H9 (cell line): ENCODE measurements at regions not wholly inside any gene's neighbourhood (a gene's known extent, or its start where the extent isn't known, plus 50 kb on each side); places are given as distances from the start of the nearest gene placed in this dataset.

ENCODE experiments used
- DNase-seq: peaks from one replicate; pipeline ENCODE4 v3.0.0-alpha.2; 2017
- H2AFZ ChIP-seq: one replicate; pipeline ENCODE4 v1.6.1; 2013; ENCODE audit warnings: mild to moderate bottlenecking, low read length, control low read depth, moderate library complexity
- H2AK5ac ChIP-seq: 2 replicates; pipeline ENCODE4 v1.6.1; 2013; ENCODE audit warnings: low read length, control low read depth, mixed read lengths; ENCODE audit not compliant: insufficient read length
- H2BK120ac ChIP-seq: one replicate; pipeline ENCODE4 v1.6.1; 2013; ENCODE audit warnings: low read depth, mild to moderate bottlenecking, low read length, control low read depth, inconsistent platforms; ENCODE audit not compliant: poor library complexity, severe bottlenecking
- H2BK12ac ChIP-seq: 2 replicates; pipeline ENCODE4 v1.6.1; 2013; ENCODE audit warnings: low read length, control low read depth, mixed read lengths, low read depth; ENCODE audit not compliant: insufficient read length
- H2BK15ac ChIP-seq: 2 replicates; pipeline ENCODE4 v1.6.1; 2013; ENCODE audit warnings: low read depth, low read length, control low read depth
- H2BK20ac ChIP-seq: one replicate; pipeline ENCODE4 v1.6.1; 2013; ENCODE audit warnings: low read depth, mild to moderate bottlenecking, low read length, control low read depth, inconsistent platforms; ENCODE audit not compliant: poor library complexity, severe bottlenecking
- H2BK5ac ChIP-seq: 2 replicates; pipeline ENCODE4 v1.6.1; 2013; ENCODE audit warnings: low read length, control low read depth, mixed read lengths; ENCODE audit not compliant: insufficient read length
- H3K14ac ChIP-seq: 2 replicates; pipeline ENCODE4 v1.6.1; 2013; ENCODE audit warnings: low read length, control low read depth; ENCODE audit not compliant: insufficient read depth
- H3K18ac ChIP-seq: 2 replicates; pipeline ENCODE4 v1.6.1; 2013; ENCODE audit warnings: low read depth, mild to moderate bottlenecking, mixed read lengths, low read length, control low read depth; ENCODE audit not compliant: insufficient read length
- H3K23ac ChIP-seq: 2 replicates; pipeline ENCODE4 v1.6.1; 2013; ENCODE audit warnings: low read length, control low read depth, mixed read lengths, low read depth; ENCODE audit not compliant: insufficient read length
- H3K23me2 ChIP-seq: 2 replicates; pipeline ENCODE4 v1.6.1; 2013; ENCODE audit warnings: low read depth, mild to moderate bottlenecking, mixed read lengths, low read length, control low read depth; ENCODE audit not compliant: insufficient read length, poor library complexity, severe bottlenecking
- H3K27ac ChIP-seq: 2 replicates; pipeline ENCODE4 v1.5.1; 2013; ENCODE audit warnings: low read length, control low read depth, mixed read lengths, low read depth; ENCODE audit not compliant: insufficient read length
- H3K27me3 ChIP-seq: 2 replicates; pipeline ENCODE4 v1.6.1; 2013; ENCODE audit warnings: low read length, control low read depth, inconsistent platforms; ENCODE audit not compliant: insufficient read depth
- H3K4ac ChIP-seq: 2 replicates; pipeline ENCODE4 v1.6.1; 2013; ENCODE audit warnings: low read depth, mild to moderate bottlenecking, control low read depth, inconsistent platforms, low read length, moderate library complexity
- H3K4me1 ChIP-seq: 2 replicates; pipeline ENCODE4 v1.6.1; 2013; ENCODE audit warnings: low read length, control low read depth, inconsistent platforms; ENCODE audit not compliant: insufficient read depth
- H3K4me2 ChIP-seq: 2 replicates; pipeline ENCODE4 v1.6.1; 2013; ENCODE audit warnings: low read length, control low read depth, mixed read lengths; ENCODE audit not compliant: insufficient read length, insufficient read depth
- H3K56ac ChIP-seq: 2 replicates; pipeline ENCODE4 v1.6.1; 2013; ENCODE audit warnings: low read depth, mild to moderate bottlenecking, mixed read lengths, low read length, control low read depth; ENCODE audit not compliant: insufficient read length
- H3K79me1 ChIP-seq: 2 replicates; pipeline ENCODE4 v1.6.1; 2013; ENCODE audit warnings: low read depth, mild to moderate bottlenecking, moderate library complexity, low read length, control low read depth, inconsistent platforms; ENCODE audit not compliant: insufficient read depth, poor library complexity, severe bottlenecking
- H3K79me2 ChIP-seq: 2 replicates; pipeline ENCODE4 v1.6.1; 2013; ENCODE audit warnings: low read length, control low read depth, inconsistent platforms; ENCODE audit not compliant: insufficient read depth
- H3K9ac ChIP-seq: 2 replicates; pipeline ENCODE4 v1.6.1; 2013; ENCODE audit warnings: low read length, control low read depth, mixed read lengths; ENCODE audit not compliant: insufficient read length; ENCODE audit errors: extremely low read depth
- H3K9me3 ChIP-seq: one replicate; pipeline ENCODE4 v1.6.1; 2013; ENCODE audit warnings: low read depth, low read length, inconsistent platforms; ENCODE audit not compliant: control insufficient read depth
- H3T11ph ChIP-seq: one replicate; pipeline ENCODE4 v1.6.1; 2013; ENCODE audit warnings: mild to moderate bottlenecking, low read length, control low read depth, inconsistent platforms
- H4K20me1 ChIP-seq: one replicate; pipeline ENCODE4 v1.6.1; 2013; ENCODE audit not compliant: control insufficient read depth, insufficient read length, insufficient read depth
- H4K5ac ChIP-seq: 2 replicates; pipeline ENCODE4 v1.6.1; 2013; ENCODE audit warnings: low read depth, mild to moderate bottlenecking, mixed read lengths, low read length, control low read depth; ENCODE audit not compliant: insufficient read length
- H4K8ac ChIP-seq: replicated peaks from 2 replicates; pipeline ENCODE4 v1.6.1; 2013; ENCODE audit warnings: low read length, control low read depth, mixed read lengths, low read depth; ENCODE audit not compliant: insufficient read length
- H4K91ac ChIP-seq: 2 replicates; pipeline ENCODE4 v1.6.1; 2013; ENCODE audit warnings: low read depth, mild to moderate bottlenecking, moderate library complexity, mixed read lengths, low read length, control low read depth; ENCODE audit not compliant: insufficient read length
- H3K27ac Mint-ChIP-seq, 3 experiments: 2 replicates in 2 of 3; 3 replicates in 1 of 3; pipeline ENCODE4 v1.8.0; 2020 to 2021; ENCODE audit warnings: mixed read lengths in 3 of 3, mild to moderate bottlenecking in 1 of 3, moderate library complexity in 1 of 3
- H3K27me3 Mint-ChIP-seq: 2 replicates; pipeline ENCODE4 v1.8.0; 2021; ENCODE audit warnings: low read depth, mild to moderate bottlenecking, moderate library complexity, mixed read lengths
- H3K36me3 Mint-ChIP-seq, 3 experiments: 2 replicates in 2 of 3; 3 replicates in 1 of 3; pipeline ENCODE4 v1.8.0; 2020 to 2021; ENCODE audit warnings: low read depth in 3 of 3, mixed read lengths in 3 of 3; ENCODE audit not compliant: insufficient read depth in 1 of 3
- H3K4me1 Mint-ChIP-seq, 2 experiments: 2 replicates each; pipeline ENCODE4 v1.8.0; 2020; ENCODE audit warnings: mixed read lengths in 2 of 2
- H3K4me3 Mint-ChIP-seq, 2 experiments: 2 replicates in 1 of 2; 3 replicates in 1 of 2; pipeline ENCODE4 v1.8.0; 2020 to 2021; ENCODE audit warnings: mild to moderate bottlenecking in 2 of 2, mixed read lengths in 2 of 2, moderate library complexity in 1 of 2
- H3K9me3 Mint-ChIP-seq, 2 experiments: 2 replicates in 1 of 2; 3 replicates in 1 of 2; pipeline ENCODE4 v1.8.0; 2020; ENCODE audit warnings: mild to moderate bottlenecking in 2 of 2, mixed read lengths in 2 of 2, moderate library complexity in 1 of 2
- WGBS: extraction: QIAGEN DNeasy Blood & Tissue Kit; methylation state at CpG from one replicate; pipeline ENCODE4 v1.1.7; 2013; ENCODE audit warnings: missing lambda C conversion rate, low lambda C conversion rate, mixed read lengths; ENCODE audit not compliant: insufficient read length; ENCODE audit errors: extremely low coverage; 5-methylcytosine and 5-hydroxymethylcytosine counted together
- TF ChIP-seq, protein P1 (sequence below): fragments of 200-600 bp; sonication (generic); conservative IDR thresholded peaks from 3 replicates; pipeline ENCODE4 v1.8.0; 2021; ENCODE audit warnings: antibody characterized with exemption, mild to moderate bottlenecking

- no CpG with 5 or more reads among the region's 2 CpGs for WGBS
- no peak overlapping the region for H3K27ac ChIP-seq
- peaks cover 5 to 6% of the 10 kb centered on the region in 2 experiments; a peak in 4 of 5 replicates for H3K9me3 Mint-ChIP-seq
Observed at GRCh38 chr12:89238593-89238992, 113.7 kb downstream of the DUSP6 start.

More at GRCh38 chr12:89238593-89238992, 113.7 kb downstream of the DUSP6 start:
- Histone ChIP-seq H3K79me2 (no peaks in the 10 kb centered on the region), H2AFZ (no peak overlapping the region), H3K4me2 (no peak overlapping the region), H3T11ph (no peak overlapping the region), H4K91ac (no peak overlapping the region), H3K9ac (no peak overlapping the region), H4K8ac (no peak overlapping the region), H3K4ac (no peak overlapping the region), H3K18ac (no peak overlapping the region), H3K4me1 (peaks cover 2% of the 10 kb centered on the region; the same call in 1 of the 2 replicates), H2AK5ac (no peak overlapping the region), H3K9me3 (no peaks in the 10 kb centered on the region), H2BK120ac (no peak overlapping the region), H3K56ac (no peak overlapping the region), H2BK15ac (no peak overlapping the region), H3K79me1 (no peaks in the 10 kb centered on the region), H2BK5ac (no peak overlapping the region), H4K20me1 (no peaks in the 10 kb centered on the region), H3K23ac (no peak overlapping the region), H3K14ac (no peak overlapping the region), H3K23me2 (no peaks in the 10 kb centered on the region), H2BK20ac (no peak overlapping the region), H2BK12ac (no peak overlapping the region), H3K27me3 (no peaks in the 10 kb centered on the region), H4K5ac (no peak overlapping the region)
- H3K4me3 Mint-ChIP-seq, result no peak overlapping the region
- peaks cover 0 to 6% (median 0%) of the 10 kb centered on the region in 3 experiments; a peak in 1 of 7 replicates for H3K36me3 Mint-ChIP-seq
- no peaks in the 10 kb centered on the region; a peak in 1 of 4 replicates for H3K4me1 Mint-ChIP-seq
- peak overlapping the region in 1 of 3 experiments; percentile 16; a peak in 1 of 7 replicates for H3K27ac Mint-ChIP-seq
- TF ChIP-seq, protein P1, sequence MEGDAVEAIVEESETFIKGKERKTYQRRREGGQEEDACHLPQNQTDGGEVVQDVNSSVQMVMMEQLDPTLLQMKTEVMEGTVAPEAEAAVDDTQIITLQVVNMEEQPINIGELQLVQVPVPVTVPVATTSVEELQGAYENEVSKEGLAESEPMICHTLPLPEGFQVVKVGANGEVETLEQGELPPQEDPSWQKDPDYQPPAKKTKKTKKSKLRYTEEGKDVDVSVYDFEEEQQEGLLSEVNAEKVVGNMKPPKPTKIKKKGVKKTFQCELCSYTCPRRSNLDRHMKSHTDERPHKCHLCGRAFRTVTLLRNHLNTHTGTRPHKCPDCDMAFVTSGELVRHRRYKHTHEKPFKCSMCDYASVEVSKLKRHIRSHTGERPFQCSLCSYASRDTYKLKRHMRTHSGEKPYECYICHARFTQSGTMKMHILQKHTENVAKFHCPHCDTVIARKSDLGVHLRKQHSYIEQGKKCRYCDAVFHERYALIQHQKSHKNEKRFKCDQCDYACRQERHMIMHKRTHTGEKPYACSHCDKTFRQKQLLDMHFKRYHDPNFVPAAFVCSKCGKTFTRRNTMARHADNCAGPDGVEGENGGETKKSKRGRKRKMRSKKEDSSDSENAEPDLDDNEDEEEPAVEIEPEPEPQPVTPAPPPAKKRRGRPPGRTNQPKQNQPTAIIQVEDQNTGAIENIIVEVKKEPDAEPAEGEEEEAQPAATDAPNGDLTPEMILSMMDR, result no peak
- DNase-seq, result no peak
- peaks cover 16% of the 10 kb centered on the region for H3K27me3 Mint-ChIP-seq
